ENCODE measurements at regions not wholly inside any gene's neighbourhood (a gene's known extent, or its start where the extent isn't known, plus 50 kb on each side); places are given as distances from the start of the nearest gene placed in this dataset.

- TF ChIP-seq STAT1 (IDR thresholded peaks at IDR 0.05; ENCODE audit: unreplicated experiment), result no peak
- TF ChIP-seq EZH2phosphoT487 (IDR thresholded peaks at IDR 0.05; ENCODE audit: unreplicated experiment), result no peak
- no peak for TF ChIP-seq ZNF114 (CRISPR knock-in tag; IDR thresholded peaks at IDR 0.05)
- TF ChIP-seq NANOG (IDR thresholded peaks at IDR 0.05; ENCODE audit: borderline replicate concordance), result no peak
- TF ChIP-seq CREB1 (CRISPR knock-in tag; IDR thresholded peaks at IDR 0.05; ENCODE audit: low read depth), result no peak
- TF ChIP-seq, protein P1, sequence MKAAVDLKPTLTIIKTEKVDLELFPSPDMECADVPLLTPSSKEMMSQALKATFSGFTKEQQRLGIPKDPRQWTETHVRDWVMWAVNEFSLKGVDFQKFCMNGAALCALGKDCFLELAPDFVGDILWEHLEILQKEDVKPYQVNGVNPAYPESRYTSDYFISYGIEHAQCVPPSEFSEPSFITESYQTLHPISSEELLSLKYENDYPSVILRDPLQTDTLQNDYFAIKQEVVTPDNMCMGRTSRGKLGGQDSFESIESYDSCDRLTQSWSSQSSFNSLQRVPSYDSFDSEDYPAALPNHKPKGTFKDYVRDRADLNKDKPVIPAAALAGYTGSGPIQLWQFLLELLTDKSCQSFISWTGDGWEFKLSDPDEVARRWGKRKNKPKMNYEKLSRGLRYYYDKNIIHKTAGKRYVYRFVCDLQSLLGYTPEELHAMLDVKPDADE (IDR thresholded peaks at IDR 0.05), result no peak
- no peak for TF ChIP-seq ZNF331 (CRISPR knock-in tag; IDR thresholded peaks at IDR 0.05; ENCODE audit: low read depth)
- no peak for TF ChIP-seq POLR2AphosphoS5 (IDR thresholded peaks at IDR 0.05; ENCODE audit: low read depth)
- no peak for TF ChIP-seq EZH2 (IDR thresholded peaks at IDR 0.05; ENCODE audit: low read depth, unreplicated experiment)
- no peak for TF ChIP-seq JUNB (IDR thresholded peaks at IDR 0.05; ENCODE audit: unreplicated experiment)
Observed at GRCh38 chr7:15801041-15801440, 114.6 kb upstream of the MEOX2 start (continued).

GRCh38 chr7:15798081-15798480 lies 111.6 kb upstream of the MEOX2 start:
- H2AFZ ChIP-seq, result no peak overlapping the region
- Mint-ChIP-seq H3K36me3 (ENCODE audit: low read depth) (no peaks in the 10 kb centered on the region), H3K4me1 (peaks cover 5% of the 10 kb centered on the region; the same call in 2 of the 3 replicates)

More at GRCh38 chr7:15798081-15798480, 111.6 kb upstream of the MEOX2 start:
- peaks cover 2% of the 10 kb centered on the region for H3K27me3 Mint-ChIP-seq (ENCODE audit: insufficient read depth, low read depth, poor library complexity)
- Histone ChIP-seq H3K36me3 (ENCODE audit: insufficient read depth) (no peaks in the 10 kb centered on the region), H4K20me1 (replicated peaks; ENCODE audit: insufficient read depth) (no peaks in the 10 kb centered on the region), H3K27ac (ENCODE audit: low read depth) (no peak overlapping the region), H3K4me3 (no peak overlapping the region), H3K79me2 (replicated peaks; ENCODE audit: insufficient read depth) (no peaks in the 10 kb centered on the region), H3F3A (replicated peaks; ENCODE audit: low read depth) (no peaks in the 10 kb centered on the region), H3K4me1 (ENCODE audit: insufficient read depth) (no peaks in the 10 kb centered on the region), H3K9me2 (ENCODE audit: insufficient read depth) (no peaks in the 10 kb centered on the region; the same call in 1 of the 2 replicates), H3K27me3 (ENCODE audit: insufficient read depth) (no peaks in the 10 kb centered on the region), H3K4me2 (no peak overlapping the region)
- TF ChIP-seq STAT1 (IDR thresholded peaks at IDR 0.05; ENCODE audit: unreplicated experiment) (no peak), ZNF331 (CRISPR knock-in tag; IDR thresholded peaks at IDR 0.05; ENCODE audit: low read depth) (no peak), JUNB (IDR thresholded peaks at IDR 0.05; ENCODE audit: unreplicated experiment) (no peak), NANOG (IDR thresholded peaks at IDR 0.05; ENCODE audit: borderline replicate concordance) (no peak), POLR2AphosphoS5 (IDR thresholded peaks at IDR 0.05; ENCODE audit: low read depth) (no peak), EZH2 (IDR thresholded peaks at IDR 0.05; ENCODE audit: low read depth, unreplicated experiment) (no peak), CREB1 (CRISPR knock-in tag; IDR thresholded peaks at IDR 0.05; ENCODE audit: low read depth) (no peak), ZNF114 (CRISPR knock-in tag; IDR thresholded peaks at IDR 0.05) (no peak), EZH2phosphoT487 (IDR thresholded peaks at IDR 0.05; ENCODE audit: unreplicated experiment) (no peak)
- TF ChIP-seq, protein P1 (IDR thresholded peaks at IDR 0.05), result no peak
- TF ChIP-seq, protein P2, sequence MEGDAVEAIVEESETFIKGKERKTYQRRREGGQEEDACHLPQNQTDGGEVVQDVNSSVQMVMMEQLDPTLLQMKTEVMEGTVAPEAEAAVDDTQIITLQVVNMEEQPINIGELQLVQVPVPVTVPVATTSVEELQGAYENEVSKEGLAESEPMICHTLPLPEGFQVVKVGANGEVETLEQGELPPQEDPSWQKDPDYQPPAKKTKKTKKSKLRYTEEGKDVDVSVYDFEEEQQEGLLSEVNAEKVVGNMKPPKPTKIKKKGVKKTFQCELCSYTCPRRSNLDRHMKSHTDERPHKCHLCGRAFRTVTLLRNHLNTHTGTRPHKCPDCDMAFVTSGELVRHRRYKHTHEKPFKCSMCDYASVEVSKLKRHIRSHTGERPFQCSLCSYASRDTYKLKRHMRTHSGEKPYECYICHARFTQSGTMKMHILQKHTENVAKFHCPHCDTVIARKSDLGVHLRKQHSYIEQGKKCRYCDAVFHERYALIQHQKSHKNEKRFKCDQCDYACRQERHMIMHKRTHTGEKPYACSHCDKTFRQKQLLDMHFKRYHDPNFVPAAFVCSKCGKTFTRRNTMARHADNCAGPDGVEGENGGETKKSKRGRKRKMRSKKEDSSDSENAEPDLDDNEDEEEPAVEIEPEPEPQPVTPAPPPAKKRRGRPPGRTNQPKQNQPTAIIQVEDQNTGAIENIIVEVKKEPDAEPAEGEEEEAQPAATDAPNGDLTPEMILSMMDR (conservative IDR thresholded peaks at IDR 0.05; ENCODE audit: low read depth in 2 of 2), result no peak
- no peaks in the 10 kb centered on the region for H3K9me3 Mint-ChIP-seq
- no peak for ATAC-seq
- no peak for DNase-seq (ENCODE audit: low spot score)
- no peak overlapping the region for H3K4me3 Mint-ChIP-seq
- H3K27ac Mint-ChIP-seq, result no peak overlapping the region

All from GM23338 (cell line).